SK-N-MC (cell line): ENCODE measurements at regions not wholly inside any gene's neighbourhood (a gene's known extent, or its start where the extent isn't known, plus 50 kb on each side); places are given as distances from the start of the nearest gene placed in this dataset.

ENCODE experiments used
- DNase-seq: peaks from one replicate; pipeline ENCODE4 v3.0.0-alpha.2; 2011; ENCODE audit warnings: low read depth, low spot score
- H3K27ac ChIP-seq: fragments of 200-600 bp; sonication (generic); 2 replicates; pipeline ENCODE4 v1.5.1; 2016; ENCODE audit warnings: mixed run types
- H3K36me3 ChIP-seq: fragments of 200-600 bp; sonication (generic); 2 replicates; pipeline ENCODE4 v1.6.1; 2017; ENCODE audit warnings: antibody characterized with exemption, low read length, mixed read lengths; ENCODE audit not compliant: insufficient read depth
- H3K4me3 ChIP-seq: fragments of 200-600 bp; sonication (generic); 2 replicates; pipeline ENCODE4 v1.5.1; 2016
- H3K9ac ChIP-seq: fragments of 200-600 bp; sonication (generic); 2 replicates; pipeline ENCODE4 v1.8.0; 2017; ENCODE audit warnings: mixed run types, mixed read lengths; ENCODE audit not compliant: insufficient read length
- H3K9me3 ChIP-seq: fragments of 200-600 bp; sonication (generic); 2 replicates; pipeline ENCODE4 v1.6.1; 2017; ENCODE audit warnings: low read depth, mild to moderate bottlenecking, antibody characterized with exemption, low read length, moderate library complexity, mixed read lengths
- EZH2 ChIP-seq: fragments of 200-600 bp; sonication (generic); IDR thresholded peaks from one replicate; pipeline ENCODE4 v1.6.1; 2017; ENCODE audit warnings: antibody characterized with exemption
- FOXP2 ChIP-seq: optimal IDR thresholded peaks from 2 replicates; pipeline ENCODE3; 2011; ENCODE audit warnings: mild to moderate bottlenecking, moderate library complexity; ENCODE audit not compliant: insufficient read depth; ENCODE audit errors: extremely low read length, control extremely low read depth
- POLR2AphosphoS5 ChIP-seq: IDR thresholded peaks from 2 replicates; pipeline ENCODE4 v1.6.1; 2012; ENCODE audit warnings: mild to moderate bottlenecking, low read depth, low read length, borderline replicate concordance

- H3K27ac ChIP-seq, result no peak overlapping the region
- H3K4me3 ChIP-seq, result no peak overlapping the region
- H3K9ac ChIP-seq, result no peak overlapping the region
- DNase-seq, result no peak
- TF ChIP-seq FOXP2 (no peak), EZH2 (no peak), POLR2AphosphoS5 (no peak)
- H3K9me3 ChIP-seq, result no peaks in the 10 kb centered on the region
- no peaks in the 10 kb centered on the region for H3K36me3 ChIP-seq
These were observed 142.8 kb upstream of the SEMA3A start for GRCh38 chr7:84337429-84337828.

GRCh38 chr7:84336766-84337165, 142.2 kb upstream of the SEMA3A start:
- no peak for TF ChIP-seq POLR2AphosphoS5
- TF ChIP-seq EZH2, result no peak
- TF ChIP-seq FOXP2, result no peak
- Histone ChIP-seq H3K9ac (no peak overlapping the region), H3K27ac (no peak overlapping the region), H3K9me3 (no peaks in the 10 kb centered on the region), H3K4me3 (no peak overlapping the region), H3K36me3 (no peaks in the 10 kb centered on the region)
- no peak for DNase-seq

GRCh38 chr7:84336303-84336702, 141.7 kb upstream of the SEMA3A start:
- Histone ChIP-seq H3K4me3 (no peak overlapping the region), H3K9ac (no peak overlapping the region), H3K27ac (no peak overlapping the region), H3K9me3 (no peaks in the 10 kb centered on the region), H3K36me3 (no peaks in the 10 kb centered on the region)
- TF ChIP-seq POLR2AphosphoS5, result no peak
- no peak for TF ChIP-seq EZH2
- TF ChIP-seq FOXP2, result no peak
- DNase-seq, result no peak

DNA sequence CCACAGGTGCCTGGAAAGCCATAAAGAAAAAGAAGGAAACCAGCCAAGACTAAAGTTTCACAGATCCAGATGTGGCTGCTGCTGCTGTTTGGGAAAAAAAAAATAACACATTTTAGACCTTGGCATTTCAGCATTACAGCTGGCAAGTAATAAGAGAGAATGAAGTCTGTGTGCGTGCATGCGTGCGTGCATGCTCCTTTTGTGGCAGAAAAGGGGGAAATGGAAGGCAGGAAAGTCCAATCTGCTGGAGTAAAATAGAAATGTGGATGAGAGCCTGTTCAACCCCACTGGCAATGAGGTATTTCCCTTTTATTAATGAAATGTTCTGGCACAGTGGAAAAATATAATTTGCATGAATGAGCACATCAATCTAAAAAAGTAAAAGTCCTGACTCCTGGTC, 137.0 kb upstream of the SEMA3A start:
- H3K27ac ChIP-seq, result peak overlapping the region; percentile 54
- no peak overlapping the region for H3K9ac ChIP-seq
- H3K4me3 ChIP-seq, result peak overlapping the region; percentile 26; the same call in 1 of the 2 replicates
- no peaks in the 10 kb centered on the region for H3K9me3 ChIP-seq
- H3K36me3 ChIP-seq, result no peaks in the 10 kb centered on the region
- no peak for TF ChIP-seq POLR2AphosphoS5
- TF ChIP-seq EZH2, result no peak
- TF ChIP-seq FOXP2, result no peak
- no peak for DNase-seq

GRCh38 chr7:84328571-84328970, 134.0 kb upstream of the SEMA3A start:
- H3K27ac ChIP-seq, result peak overlapping the region; percentile 18; the same call in 1 of the 2 replicates
- DNase-seq, result no peak
- H3K9ac ChIP-seq, result no peak overlapping the region
- no peak overlapping the region for H3K4me3 ChIP-seq
- no peaks in the 10 kb centered on the region for H3K36me3 ChIP-seq
- H3K9me3 ChIP-seq, result no peaks in the 10 kb centered on the region
- TF ChIP-seq FOXP2, result no peak
- no peak for TF ChIP-seq EZH2
- no peak for TF ChIP-seq POLR2AphosphoS5

GRCh38 chr7:84324136-84324630, 129.6 kb upstream of the SEMA3A start:
- no peaks in the 10 kb centered on the region for H3K36me3 ChIP-seq
- H3K9me3 ChIP-seq, result no peaks in the 10 kb centered on the region
- no peak overlapping the region for H3K27ac ChIP-seq
- H3K9ac ChIP-seq, result no peak overlapping the region
- TF ChIP-seq EZH2 (no peak), POLR2AphosphoS5 (no peak), FOXP2 (no peak)
- no peak overlapping the region for H3K4me3 ChIP-seq
- DNase-seq, result no peak

DNA sequence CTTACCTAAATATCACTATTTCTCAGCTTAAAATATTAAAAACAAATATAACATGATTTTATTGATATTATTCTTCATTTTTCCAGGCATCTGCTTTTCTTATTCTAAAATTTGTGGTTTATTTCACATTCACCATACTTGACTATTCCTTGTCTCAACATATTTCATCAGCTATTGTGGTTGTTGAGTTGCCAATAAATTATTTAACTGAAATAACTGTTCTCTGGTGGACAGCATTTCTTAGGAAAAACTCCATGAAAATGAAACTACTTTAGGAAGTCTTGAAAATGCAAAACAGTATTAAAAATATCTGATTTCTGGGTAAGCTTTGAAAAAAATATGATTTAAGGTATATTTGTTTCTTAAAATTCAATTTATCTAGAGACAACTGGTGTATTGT, 122.9 kb upstream of the SEMA3A start:
- H3K27ac ChIP-seq, result no peak overlapping the region
- H3K9ac ChIP-seq, result no peak overlapping the region
- no peak for DNase-seq
- H3K36me3 ChIP-seq, result no peaks in the 10 kb centered on the region
- no peaks in the 10 kb centered on the region for H3K9me3 ChIP-seq
- no peak for TF ChIP-seq FOXP2
- TF ChIP-seq POLR2AphosphoS5, result no peak
- no peak for TF ChIP-seq EZH2
- no peak overlapping the region for H3K4me3 ChIP-seq

GRCh38 chr7:84314263-84314662, 119.7 kb upstream of the SEMA3A start:
- no peak overlapping the region for H3K4me3 ChIP-seq
- H3K36me3 ChIP-seq, result no peaks in the 10 kb centered on the region
- H3K9me3 ChIP-seq, result no peaks in the 10 kb centered on the region
- no peak overlapping the region for H3K27ac ChIP-seq
- TF ChIP-seq EZH2 (no peak), FOXP2 (no peak), POLR2AphosphoS5 (no peak)
- no peak overlapping the region for H3K9ac ChIP-seq
- DNase-seq, result no peak

- Histone ChIP-seq H3K9ac (no peak overlapping the region), H3K4me3 (no peak overlapping the region), H3K9me3 (no peaks in the 10 kb centered on the region), H3K27ac (no peak overlapping the region), H3K36me3 (no peaks in the 10 kb centered on the region)
- TF ChIP-seq EZH2, result no peak
- no peak for TF ChIP-seq POLR2AphosphoS5
- no peak for TF ChIP-seq FOXP2
- no peak for DNase-seq
These were observed 109.8 kb upstream of the SEMA3A start for GRCh38 chr7:84304407-84304806.

DNA sequence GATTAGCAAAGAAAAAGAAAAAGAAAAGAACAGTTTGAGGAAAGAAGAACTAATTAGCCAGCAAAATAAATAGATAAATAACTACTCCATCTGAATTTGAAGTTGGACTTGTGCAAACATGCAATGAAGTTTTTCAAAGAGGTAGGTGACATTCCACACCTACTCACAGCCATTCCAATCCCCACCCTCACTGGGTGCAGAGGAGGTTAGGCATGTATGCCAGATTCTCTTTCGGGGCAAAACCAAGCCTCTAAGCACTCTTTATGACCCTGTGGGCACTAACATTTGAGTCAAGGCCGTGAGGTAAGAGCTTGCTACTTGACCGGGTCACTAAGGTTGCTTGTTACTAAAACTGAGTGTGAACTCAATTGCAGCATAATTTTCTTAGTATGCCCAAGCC, 108.4 kb upstream of the SEMA3A start:
- Histone ChIP-seq H3K36me3 (no peaks in the 10 kb centered on the region), H3K27ac (no peak overlapping the region), H3K9me3 (no peaks in the 10 kb centered on the region), H3K4me3 (no peak overlapping the region), H3K9ac (no peak overlapping the region)
- DNase-seq, result no peak
- TF ChIP-seq EZH2, result no peak
- no peak for TF ChIP-seq POLR2AphosphoS5
- TF ChIP-seq FOXP2, result no peak
